DMS 273 (cell line): ENCODE measurements at regions not wholly inside any gene's neighbourhood (a gene's known extent, or its start where the extent isn't known, plus 50 kb on each side); places are given as distances from the start of the nearest gene placed in this dataset.

ENCODE experiments used
- DNase-seq: peaks from one replicate; lab custom pipeline; 2025; ENCODE audit not compliant: unreplicated experiment; lab: John Stamatoyannopoulos, UW

DNA sequence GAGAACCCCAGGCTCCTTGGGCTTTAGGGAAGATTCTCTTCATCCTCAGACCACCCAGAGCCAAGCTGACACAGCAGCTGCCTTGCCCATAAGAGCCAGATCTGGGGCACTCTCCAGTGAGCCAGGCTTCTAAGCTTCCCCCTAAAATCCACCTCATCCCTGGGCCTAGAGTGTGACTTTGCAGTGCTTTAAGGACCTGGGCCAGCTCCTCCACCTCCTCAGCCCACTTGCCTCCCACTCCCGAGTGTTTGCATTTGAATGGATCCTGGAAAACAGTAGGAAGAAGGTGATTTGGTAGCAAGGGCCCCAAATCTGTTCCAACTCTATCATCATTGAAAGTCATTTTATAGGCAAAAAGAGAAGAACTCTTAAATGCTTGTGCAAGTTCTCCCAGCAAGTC lies 108.7 kb upstream of the UBL3 start:
- no peak for DNase-seq

DNA sequence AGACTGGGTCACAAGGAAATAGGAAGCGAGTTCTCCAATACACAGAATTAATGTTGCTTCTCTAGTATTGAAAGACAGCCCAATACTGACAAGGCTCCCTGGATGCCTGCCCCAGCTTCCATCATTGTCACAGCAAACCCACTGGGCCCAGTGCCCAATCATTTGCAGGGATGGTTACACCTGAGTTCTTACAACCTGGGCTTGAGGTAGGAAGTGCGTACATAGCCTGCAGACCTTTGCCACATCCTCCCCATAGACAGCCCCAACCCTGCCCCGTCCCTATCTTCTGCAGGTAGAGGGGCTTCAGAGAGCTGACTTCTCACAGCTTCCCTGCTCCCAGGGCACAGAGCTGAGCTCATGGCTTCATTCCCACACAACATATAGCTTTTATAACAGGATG lies 108.1 kb upstream of the UBL3 start:
- DNase-seq: no peak

DNA sequence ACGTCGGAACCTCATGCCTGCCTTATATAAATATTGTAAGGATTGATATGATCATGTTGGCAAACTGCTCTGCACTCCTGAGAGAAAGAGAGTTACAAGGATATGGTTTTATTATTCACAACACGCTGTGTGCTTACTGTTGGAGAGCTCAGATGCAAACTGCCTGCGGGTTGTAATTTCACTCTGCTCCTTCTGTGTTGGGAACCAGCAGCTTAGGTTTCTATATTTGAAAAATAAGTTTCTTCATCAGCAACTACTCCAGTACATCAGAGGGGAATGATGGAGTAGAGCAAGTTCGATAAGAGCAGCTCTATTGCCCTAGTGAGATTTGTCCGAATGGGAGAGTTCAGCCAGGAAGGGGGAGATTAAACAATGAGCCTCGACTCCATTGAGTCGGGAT lies 106.9 kb upstream of the UBL3 start:
- no peak for DNase-seq

DNA sequence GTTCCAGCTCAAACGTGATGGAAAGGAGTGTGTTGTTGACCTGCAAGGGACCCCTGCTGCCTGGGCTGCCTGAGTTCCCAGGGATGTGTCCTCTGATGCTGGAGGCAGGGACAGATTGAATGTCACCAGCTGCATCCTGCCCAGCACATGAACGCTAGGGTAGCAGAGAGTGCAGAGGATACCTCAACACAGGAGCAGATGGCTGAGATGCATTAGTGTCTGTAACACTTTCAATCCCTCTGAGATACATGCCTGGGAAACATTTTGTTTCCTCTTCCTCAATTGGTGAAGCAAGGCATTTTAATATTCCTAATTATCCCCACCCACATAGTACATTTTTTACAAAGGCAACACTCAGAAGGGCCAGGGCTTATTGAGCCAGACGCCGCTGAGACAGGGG lies 106.4 kb upstream of the UBL3 start:
- DNase-seq: peak; percentile 10

DNA sequence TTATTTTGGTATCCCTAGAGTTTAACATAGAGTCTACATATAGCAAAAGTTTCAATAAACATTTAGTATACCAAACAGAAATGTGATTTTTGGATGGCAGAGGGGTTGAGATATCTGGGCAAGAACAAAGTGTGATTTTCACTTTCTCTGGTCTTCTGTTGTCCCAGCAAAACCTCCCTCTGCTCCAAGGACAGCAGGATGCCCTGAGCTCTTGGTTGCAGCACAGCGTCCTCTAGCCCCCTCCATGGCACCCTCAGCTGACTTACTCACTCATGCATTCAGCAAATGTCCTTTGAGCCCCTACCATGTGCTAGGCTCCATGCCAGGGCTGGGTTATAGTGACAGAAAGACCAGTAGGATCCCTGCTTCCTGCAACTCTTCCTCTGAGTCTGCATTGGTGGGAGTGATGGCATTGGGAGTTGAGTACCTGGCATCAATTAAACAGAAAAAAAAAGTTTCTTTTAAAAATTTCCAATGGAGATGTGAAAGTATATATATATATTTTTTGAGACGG lies 104.8 kb upstream of the UBL3 start:
- DNase-seq: no peak

DNA sequence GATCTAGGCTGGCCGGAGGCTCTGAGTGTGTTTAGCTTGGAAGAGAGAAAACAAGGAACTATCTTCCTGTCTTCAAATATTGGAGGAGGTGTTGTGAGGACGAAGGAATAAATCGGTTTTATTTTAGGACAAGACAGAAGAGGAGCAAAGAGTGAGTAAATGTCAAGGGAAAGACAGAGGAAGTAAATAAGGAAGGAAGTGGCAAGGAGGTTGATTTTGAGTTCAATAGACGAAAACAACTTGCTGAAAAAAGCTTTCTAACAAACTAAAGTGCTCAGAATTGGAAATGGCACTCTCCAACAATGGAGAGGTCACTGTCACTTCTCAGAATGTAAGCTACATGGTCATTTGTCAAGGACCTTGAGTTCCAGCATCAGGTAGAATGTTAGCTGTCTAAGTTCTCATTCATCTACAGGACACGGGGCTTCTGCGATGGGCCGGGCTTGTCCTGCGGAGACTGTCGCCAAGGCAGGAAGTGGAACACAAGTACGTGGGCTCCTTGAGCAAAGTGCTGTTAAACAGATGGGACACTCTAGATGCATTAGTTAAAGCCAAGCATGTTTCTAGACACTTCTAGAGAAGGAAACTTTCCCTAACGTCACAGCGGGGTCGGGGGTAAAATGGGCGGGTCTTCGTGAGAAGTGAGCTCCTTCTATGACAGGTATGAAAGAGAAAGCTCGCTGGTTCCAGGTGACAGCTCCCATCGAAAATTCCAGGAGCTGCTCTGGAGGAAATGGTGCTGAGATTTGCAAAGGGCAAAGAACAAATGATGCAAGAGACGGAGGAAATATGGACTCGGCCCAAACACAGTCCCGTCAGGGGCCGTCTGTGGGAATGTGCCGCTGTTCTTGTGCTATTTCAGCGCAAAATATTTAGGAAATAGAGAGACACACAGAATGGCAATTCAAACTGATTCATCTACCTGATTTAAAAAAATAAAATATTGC lies 103.9 kb upstream of the UBL3 start:
- no peak for DNase-seq

DNA sequence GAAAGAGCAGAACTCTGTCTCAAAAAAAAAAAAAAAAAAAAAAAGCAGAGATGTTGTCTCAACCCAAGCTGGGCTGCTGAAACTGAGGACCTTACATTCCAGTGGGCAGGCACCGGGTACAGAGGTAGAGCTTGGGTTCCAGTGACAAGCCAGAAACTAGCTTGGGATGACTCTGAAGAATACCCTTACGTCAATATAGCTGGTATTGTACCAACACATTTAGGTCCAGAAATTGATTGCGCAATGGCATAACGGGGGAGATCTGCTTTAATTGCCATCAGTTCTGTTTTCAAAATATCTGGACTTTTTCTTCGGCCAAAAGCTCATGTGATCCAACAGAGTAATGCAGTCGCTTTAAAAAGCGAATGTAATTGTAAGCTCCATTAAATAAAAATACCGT lies 103.1 kb upstream of the UBL3 start:
- DNase-seq: no peak

DNA sequence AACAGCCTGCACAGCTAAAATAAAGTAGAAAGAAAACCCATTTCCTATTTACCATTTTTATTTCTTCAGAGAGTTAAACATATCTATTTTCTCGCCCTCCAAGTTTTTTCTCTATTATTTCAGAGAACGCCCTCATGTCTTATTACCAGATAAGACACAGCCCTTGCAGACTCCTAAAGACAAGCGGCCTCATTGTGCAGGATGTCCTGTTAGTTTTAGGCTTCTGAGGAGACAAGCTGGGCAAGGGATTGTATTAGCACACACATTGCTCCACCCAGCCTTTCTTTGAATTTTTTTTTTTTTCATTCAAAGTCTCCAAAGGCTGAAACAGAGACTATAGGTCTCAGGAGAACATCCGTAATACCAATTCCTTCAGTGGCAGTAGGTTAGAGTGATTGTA lies 101.8 kb upstream of the UBL3 start:
- no peak for DNase-seq

DNA sequence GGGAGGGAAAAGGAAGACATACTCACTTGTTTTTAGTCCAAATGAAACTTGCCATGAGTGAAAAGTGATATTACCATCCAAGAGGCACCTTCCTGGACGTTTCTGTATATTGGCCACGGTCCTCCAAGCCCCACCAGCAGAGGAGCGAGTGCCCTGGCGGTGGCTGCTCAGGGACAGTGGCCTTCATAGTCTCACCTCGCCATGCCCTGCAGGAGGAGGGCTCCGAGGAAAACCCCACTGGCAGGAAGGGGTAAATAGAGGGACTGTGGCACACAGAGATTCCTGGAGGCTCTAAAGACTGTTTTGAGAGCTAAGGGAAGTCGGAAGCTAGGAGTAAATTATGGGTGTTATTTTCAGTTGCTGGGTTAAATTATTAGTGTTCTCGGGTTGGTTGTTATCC lies 98.4 kb upstream of the UBL3 start:
- DNase-seq: no peak

DNA sequence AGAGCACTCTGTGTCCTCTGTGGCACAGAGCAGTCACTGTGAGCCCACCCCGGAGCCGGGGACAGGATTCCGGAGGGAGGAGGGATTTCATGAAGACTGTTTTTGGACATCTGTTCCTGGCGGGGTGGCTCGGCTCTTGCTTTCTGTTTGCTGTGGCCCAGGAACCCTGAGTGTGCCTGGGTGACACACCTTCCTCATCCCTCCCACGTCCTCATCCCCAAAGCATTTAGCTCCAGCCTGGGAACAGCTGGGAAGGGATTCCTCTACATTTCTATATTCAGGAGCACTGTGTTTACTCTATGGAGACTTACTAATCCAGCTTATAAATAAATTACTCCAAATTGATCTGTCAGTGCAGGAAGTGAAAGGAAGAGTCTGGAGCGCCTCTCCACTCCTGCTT lies 97.8 kb upstream of the UBL3 start:
- no peak for DNase-seq

DNA sequence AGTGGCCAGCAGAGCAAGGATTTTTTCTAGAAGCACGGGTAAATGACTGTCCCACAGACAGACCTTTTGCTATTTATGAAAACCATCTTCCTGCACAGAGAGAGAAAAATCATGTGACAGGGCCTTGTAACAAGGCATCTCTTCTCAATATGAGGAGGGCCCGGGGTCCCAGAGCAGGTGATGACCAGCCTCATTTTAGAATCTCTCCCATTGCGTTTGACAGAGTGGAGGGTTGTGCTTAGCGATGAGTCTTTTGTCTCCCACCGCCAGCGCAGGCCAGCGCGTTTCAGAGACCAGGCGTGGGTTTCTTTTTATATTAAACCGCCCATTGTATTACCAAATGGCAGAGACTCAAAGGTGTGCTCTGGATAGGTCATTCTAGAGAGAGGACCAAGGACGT lies 97.4 kb upstream of the UBL3 start:
- no peak for DNase-seq

DNA sequence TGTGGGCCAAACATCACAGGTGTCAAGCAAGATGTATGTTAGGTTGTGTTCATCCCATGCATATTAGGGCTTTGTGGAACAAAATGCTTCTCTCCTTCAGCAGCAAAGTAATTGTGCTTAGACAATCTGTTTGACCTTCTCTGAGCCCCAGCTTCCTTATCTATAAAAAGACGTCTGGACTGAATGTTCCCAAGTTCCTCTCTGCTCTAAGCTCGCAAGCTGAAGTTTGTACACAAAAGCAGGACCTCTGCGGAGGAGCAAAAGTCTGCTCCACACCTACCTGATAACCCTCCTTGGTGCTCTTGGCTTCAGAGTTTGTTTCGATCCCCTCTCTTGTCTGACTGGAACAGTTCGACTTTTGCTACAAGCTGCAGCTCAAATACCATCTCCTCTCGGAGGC lies 95.7 kb upstream of the UBL3 start:
- DNase-seq: no peak

DNA sequence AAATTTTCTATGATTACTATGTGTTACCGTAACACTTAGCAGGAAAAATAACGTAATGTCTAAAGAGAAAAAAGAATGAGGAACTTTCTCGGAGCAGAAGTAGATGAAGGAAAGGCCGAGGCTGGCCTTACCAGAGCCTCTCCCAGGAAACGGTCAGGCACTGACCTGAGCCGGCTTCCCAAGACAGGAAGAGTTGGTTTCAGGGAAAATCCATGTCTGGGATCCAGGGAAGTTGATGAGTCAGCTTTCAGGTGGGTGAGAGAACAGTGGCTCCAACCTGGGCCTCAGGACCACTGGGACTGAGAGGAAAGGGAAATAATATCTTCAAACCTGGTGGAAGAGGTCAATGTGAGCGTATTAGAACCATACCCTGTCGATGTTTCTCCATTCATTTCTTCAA lies 93.3 kb upstream of the UBL3 start:
- no peak for DNase-seq

DNA sequence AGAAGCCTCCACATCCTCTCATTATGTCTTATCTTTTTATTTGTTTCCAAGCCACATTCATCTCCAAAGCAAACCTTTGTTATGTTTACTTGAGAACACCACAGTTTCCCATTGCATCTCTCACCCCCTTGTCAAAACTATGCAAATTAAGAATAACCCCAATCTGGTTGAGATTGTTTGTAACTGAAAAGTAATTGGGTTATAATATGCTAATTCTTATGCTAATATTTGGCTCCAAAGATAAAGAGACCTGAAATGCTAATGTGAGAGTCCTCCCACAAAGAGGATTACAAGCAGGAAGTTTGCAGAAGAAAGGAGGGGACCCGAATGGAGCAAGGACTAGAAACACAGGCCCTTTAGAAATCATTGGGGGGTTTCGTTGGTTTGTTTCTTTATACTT lies 92.9 kb upstream of the UBL3 start:
- no peak for DNase-seq

DNA sequence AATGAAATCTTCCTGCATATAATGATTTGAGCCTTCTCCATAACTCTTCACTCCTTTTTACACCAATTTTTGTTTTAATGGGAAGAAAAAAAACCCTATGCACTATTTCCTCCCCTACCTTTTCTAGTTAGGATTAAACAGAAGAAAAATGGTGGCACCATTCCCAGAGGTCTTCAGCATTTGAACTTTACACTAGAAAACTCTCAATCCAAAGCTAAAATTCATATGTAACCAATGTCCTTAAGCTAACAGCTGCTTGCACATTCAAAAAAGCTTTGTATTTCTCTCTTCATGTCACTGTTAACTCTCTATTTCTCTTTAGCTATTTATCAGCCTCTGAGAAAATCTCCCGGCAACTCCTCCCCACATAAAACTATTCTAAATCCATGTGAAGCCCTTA lies 90.3 kb upstream of the UBL3 start:
- DNase-seq: no peak

DNA sequence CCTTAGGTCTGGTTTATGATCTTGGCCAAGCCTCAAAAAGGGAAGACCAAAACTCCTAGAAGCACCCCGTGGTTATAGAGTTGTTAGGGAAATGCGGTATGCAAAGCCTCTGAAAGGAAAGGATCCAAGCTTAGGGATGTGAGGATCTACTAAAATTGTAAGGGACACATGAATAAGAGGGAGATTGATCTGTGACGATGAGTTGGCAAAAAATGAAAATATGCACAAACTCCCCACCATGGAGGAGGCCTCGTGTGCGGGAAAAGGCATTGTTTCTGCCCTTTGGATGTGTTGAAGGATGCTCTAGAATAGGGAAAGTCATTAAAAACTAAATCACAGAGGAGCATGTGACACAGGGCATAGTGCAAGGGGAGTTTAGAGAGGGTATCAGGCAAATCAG lies 88.7 kb upstream of the UBL3 start:
- no peak for DNase-seq

DNA sequence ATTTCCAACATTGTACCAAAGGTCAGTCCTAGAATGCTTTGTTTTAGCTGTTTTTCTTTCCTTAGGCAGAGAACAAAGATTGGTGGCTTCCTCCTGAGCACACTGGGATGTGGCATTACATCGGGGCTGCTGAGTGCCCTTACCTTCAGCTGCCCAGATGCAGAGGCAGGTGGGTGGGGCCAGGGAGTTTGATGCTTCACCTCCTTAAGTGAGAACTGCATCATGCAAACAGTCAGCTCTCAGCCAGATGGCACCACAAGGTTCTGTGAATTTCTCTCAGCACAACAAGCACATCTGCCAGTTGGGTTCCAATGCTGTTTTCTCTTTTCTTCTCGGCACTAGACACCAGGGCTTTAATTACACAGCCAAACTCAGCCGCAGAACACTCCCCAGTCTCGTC lies 87.4 kb upstream of the UBL3 start:
- peak; percentile 77 for DNase-seq

DNA sequence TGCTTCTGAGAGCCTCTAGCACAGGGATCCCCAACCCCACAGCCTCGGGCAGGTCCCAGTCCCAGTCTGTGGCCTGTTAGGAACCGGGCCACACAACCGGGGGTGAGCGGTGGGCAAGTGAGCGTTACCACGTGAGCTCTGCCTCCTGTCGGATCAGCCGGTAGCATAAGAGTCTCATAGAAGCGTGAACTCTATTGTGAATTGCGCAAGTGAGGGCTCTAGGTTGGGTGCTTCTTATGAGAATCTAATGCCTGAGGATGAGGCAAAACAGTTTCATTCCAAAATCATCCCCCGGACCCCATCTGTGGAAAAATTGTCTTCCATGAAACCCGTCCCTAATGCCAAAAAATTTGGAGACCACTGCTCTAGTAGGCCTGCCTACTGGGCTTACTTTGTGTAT lies 87.0 kb upstream of the UBL3 start:
- no peak for DNase-seq

DNA sequence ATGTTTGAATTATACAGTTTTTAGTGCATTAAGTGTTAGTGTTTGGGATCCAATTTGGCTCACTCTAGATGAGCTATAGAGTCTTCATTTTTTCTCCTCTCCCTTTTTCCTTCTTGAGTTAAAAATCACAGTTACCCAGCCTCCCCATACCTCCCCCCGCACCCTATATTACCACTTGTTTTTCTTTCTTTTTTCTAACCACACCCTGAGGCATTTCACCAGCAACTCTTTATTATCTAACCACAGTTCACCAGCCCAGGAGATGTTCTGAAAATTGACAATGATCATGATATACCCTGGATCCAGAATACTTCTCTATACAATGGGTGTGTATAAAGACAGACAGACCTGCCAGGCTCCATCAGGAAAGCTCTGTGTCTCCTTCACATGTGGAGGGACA lies 86.5 kb upstream of the UBL3 start:
- no peak for DNase-seq

DNA sequence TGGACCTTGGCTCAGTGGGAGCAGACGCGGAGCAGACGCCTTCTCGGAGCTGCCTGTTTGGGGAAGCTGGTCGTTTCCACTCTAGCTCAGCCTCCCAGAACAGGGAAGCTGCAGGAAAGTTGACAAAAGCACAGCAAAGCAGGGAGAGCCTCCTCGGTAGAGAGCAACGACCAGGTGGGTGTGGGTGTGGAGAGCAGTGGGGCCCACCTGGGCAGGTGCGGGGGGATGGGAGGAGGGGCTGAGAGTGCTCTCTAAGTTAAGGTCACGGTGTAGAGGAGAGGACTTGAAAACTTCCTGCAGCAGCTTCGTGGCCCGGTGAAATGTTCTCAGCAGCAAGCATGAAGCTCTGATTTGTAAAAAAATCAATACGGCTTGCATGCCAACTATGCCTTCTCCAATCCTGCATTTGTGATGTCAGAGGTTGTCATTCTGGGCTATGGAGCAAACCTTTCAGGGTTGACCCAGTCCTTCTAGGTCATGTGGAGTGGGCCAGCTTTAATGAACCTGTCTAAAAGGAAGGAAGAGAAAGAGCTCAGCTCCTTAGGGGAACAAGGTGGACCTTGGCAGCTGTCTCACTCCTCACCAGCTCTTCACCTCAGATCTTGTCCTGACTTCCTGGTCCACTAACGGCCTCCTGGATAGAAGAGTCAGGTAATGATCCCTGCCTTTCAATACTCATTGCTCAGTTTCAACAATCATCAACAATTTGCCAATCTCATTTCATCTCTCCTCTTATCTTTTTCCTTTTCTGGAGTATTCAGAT lies 85.8 kb upstream of the UBL3 start:
- DNase-seq: no peak

DNA sequence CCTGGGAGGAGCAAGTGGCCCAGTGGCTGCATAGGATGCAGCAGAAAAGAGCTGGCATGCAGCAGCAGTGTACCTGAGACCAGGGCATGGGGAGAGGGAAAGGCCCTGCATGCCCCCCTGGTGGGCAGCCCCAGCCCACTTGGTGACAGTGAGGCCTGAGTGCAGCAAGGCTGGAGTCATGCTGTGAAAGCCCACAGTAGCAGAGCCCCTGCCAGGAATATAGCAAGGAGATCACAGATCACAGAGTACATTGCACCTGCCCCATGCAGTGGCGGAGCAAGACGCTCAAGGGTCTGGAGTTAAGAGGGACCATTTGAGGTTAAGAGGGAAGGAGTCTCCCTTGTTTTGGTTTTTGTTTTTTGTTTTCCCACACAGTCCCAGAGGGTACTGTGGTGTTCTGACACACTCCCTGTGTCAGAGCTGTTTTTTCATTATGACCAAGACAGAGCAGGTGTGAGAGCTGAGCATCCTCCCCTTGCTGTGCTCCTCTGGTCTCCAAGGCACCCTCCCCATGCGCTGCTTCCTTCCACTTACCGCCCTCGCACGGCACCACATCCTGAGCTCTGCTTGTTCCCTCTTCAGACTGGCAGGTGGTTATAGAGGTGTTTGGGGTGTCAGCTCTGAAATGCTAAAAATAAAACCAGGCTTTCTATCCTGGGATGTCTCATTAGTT lies 85.0 kb upstream of the UBL3 start:
- no peak for DNase-seq
